Calu3 (cell line): ENCODE measurements at regions not wholly inside any gene's neighbourhood (a gene's known extent, or its start where the extent isn't known, plus 50 kb on each side); places are given as distances from the start of the nearest gene placed in this dataset.

ENCODE experiments used
- BruUV-seq: library from RNA; stranded (reverse); fragments of 400-500 nt; replicated peaks from 2 replicates; lab custom pipeline; 2021; lab: Mats Ljungman, UMichigan
- CTCF ChIA-PET: fragments of 300-600 bp; sonication (Branson Sonifier 250); formaldehyde crosslinking; loops from one replicate; lab custom pipeline; 2022; ENCODE audit warnings: antibody characterized with exemption; lab: Charles Lee
- DNase-seq: peaks from one replicate; pipeline ENCODE4 v3.0.0; 2022
- H3K27ac Mint-ChIP-seq: one replicate; pipeline ENCODE4 v1.8.0; 2022; ENCODE audit warnings: mixed read lengths; ENCODE audit not compliant: unreplicated experiment
- H3K27me3 Mint-ChIP-seq: one replicate; pipeline ENCODE4 v1.8.0; 2022; ENCODE audit warnings: mixed read lengths; ENCODE audit not compliant: unreplicated experiment
- H3K36me3 Mint-ChIP-seq: one replicate; pipeline ENCODE4 v1.8.0; 2022; ENCODE audit warnings: mild to moderate bottlenecking, moderate library complexity, mixed read lengths; ENCODE audit not compliant: insufficient read depth, unreplicated experiment
- H3K4me1 Mint-ChIP-seq: one replicate; pipeline ENCODE4 v1.8.0; 2022; ENCODE audit warnings: mild to moderate bottlenecking, low read depth, mixed read lengths; ENCODE audit not compliant: unreplicated experiment
- H3K4me3 Mint-ChIP-seq: one replicate; pipeline ENCODE4 v1.8.0; 2022; ENCODE audit warnings: mild to moderate bottlenecking, low read depth, moderate library complexity, mixed read lengths; ENCODE audit not compliant: unreplicated experiment
- H3K9me3 Mint-ChIP-seq: one replicate; pipeline ENCODE4 v1.8.0; 2022; ENCODE audit warnings: low read depth, mixed read lengths; ENCODE audit not compliant: unreplicated experiment
- intact Hi-C: fragments of 100-400 bp; cut with micrococcal nuclease; formaldehyde crosslinking; loops from one replicate; pipeline ENCODE4 v1.10.0; 2022; ENCODE audit not compliant: unreplicated experiment
- TF ChIP-seq, protein P1 (sequence below): fragments of 200-600 bp; IDR thresholded peaks from one replicate; pipeline ENCODE4 v1.8.0; 2022; ENCODE audit warnings: antibody characterized with exemption; ENCODE audit not compliant: unreplicated experiment

- TF ChIP-seq, protein P1, sequence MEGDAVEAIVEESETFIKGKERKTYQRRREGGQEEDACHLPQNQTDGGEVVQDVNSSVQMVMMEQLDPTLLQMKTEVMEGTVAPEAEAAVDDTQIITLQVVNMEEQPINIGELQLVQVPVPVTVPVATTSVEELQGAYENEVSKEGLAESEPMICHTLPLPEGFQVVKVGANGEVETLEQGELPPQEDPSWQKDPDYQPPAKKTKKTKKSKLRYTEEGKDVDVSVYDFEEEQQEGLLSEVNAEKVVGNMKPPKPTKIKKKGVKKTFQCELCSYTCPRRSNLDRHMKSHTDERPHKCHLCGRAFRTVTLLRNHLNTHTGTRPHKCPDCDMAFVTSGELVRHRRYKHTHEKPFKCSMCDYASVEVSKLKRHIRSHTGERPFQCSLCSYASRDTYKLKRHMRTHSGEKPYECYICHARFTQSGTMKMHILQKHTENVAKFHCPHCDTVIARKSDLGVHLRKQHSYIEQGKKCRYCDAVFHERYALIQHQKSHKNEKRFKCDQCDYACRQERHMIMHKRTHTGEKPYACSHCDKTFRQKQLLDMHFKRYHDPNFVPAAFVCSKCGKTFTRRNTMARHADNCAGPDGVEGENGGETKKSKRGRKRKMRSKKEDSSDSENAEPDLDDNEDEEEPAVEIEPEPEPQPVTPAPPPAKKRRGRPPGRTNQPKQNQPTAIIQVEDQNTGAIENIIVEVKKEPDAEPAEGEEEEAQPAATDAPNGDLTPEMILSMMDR = no peak
- DNase-seq = no peak
- Mint-ChIP-seq H3K9me3 (no peaks in the 10 kb centered on the region), H3K4me3 (no peak overlapping the region), H3K4me1 (no peaks in the 10 kb centered on the region), H3K27ac (no peak overlapping the region), H3K27me3 (no peaks in the 10 kb centered on the region), H3K36me3 (no peaks in the 10 kb centered on the region)
- BruUV-seq = no TSS peak
- intact Hi-C loops = no loop called here
- CTCF ChIA-PET = no interaction called here
Measured at GRCh38 chr13:79866436-79866835, 385.5 kb downstream of the NDFIP2 start.

DNA sequence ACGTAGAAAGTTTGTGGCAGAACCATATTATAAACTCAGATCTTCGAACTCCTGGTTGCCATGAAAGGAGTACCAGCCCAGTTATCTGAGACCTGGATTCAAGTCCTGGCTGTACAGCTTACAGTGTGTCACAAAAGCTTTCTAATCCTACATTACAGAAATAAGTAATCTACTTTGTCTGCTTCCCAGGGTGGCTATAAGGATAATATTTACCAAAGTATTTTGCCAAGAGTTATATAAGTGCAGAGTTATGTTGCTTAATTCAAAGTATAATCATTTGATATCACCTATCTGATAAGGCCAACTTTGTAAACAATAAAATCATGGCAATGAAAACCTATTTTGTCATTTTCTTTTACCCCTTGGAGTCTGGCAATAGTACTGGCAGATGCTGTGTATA is 381.6 kb downstream of the NDFIP2 start:
- TF ChIP-seq, protein P1 = no peak
- Mint-ChIP-seq H3K4me1 (no peaks in the 10 kb centered on the region), H3K9me3 (no peaks in the 10 kb centered on the region), H3K27ac (no peak overlapping the region), H3K4me3 (no peak overlapping the region), H3K36me3 (no peaks in the 10 kb centered on the region), H3K27me3 (no peaks in the 10 kb centered on the region)
- intact Hi-C loops = no loop called here
- CTCF ChIA-PET = no interaction called here
- BruUV-seq = no TSS peak
- DNase-seq = no peak

GRCh38 chr13:79861731-79862130 is 380.8 kb downstream of the NDFIP2 start:
- no TSS peak for BruUV-seq
- H3K27ac Mint-ChIP-seq = no peak overlapping the region

DNA sequence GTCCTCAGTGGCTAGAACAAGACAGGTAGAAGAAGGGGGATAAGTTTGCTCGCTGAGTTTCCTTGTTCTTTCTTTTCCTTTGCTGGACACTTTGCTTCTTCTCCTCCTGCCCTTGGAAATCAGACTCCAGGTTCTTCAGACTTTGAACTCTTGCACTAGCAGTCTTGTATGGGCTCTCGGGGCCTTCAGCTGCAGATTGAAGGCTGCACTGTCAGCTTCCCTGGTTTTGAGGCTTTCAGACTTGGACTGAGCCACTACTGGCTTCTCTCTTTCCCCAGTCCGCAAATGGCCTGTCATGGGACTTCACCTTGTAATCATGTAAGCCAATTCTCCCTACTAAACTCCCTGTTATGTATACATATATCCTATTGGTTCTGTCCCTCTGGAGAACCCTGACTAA is 379.8 kb downstream of the NDFIP2 start:
- no peak for DNase-seq

More at GRCh38 chr13:79861731-79862130, 380.8 kb downstream of the NDFIP2 start:
- Mint-ChIP-seq H3K4me1 (no peaks in the 10 kb centered on the region), H3K9me3 (no peaks in the 10 kb centered on the region), H3K4me3 (no peak overlapping the region), H3K27me3 (no peaks in the 10 kb centered on the region), H3K36me3 (no peaks in the 10 kb centered on the region)
- no peak for DNase-seq
- CTCF ChIA-PET = no interaction called here
- intact Hi-C loops = no loop called here
- TF ChIP-seq, protein P1 = no peak

More for the DNA sequence above, 379.8 kb downstream of the NDFIP2 start:
- TF ChIP-seq, protein P1 = no peak
- no peaks in the 10 kb centered on the region for H3K9me3 Mint-ChIP-seq
- no peaks in the 10 kb centered on the region for H3K4me1 Mint-ChIP-seq
- CTCF ChIA-PET = no interaction called here
- H3K27me3 Mint-ChIP-seq = no peaks in the 10 kb centered on the region
- no TSS peak for BruUV-seq
- no peak overlapping the region for H3K27ac Mint-ChIP-seq
- no peak overlapping the region for H3K4me3 Mint-ChIP-seq
- intact Hi-C loops = no loop called here
- no peaks in the 10 kb centered on the region for H3K36me3 Mint-ChIP-seq
